ENCODE measurements at regions not wholly inside any gene's neighbourhood (a gene's known extent, or its start where the extent isn't known, plus 50 kb on each side); places are given as distances from the start of the nearest gene placed in this dataset.

- H3K4me3 ChIP-seq (ENCODE audit: low read depth, low read length): no peak overlapping the region
- no peak for TF ChIP-seq CTCF (conservative IDR thresholded peaks at IDR 0.05; ENCODE audit: low read depth, low read length)
- no peak for DNase-seq (ENCODE audit: low read depth)
These were observed 76.1 kb upstream of the FAM241A start for GRCh38 chr4:112069110-112069509.

GRCh38 chr4:112073181-112073580 is 72.1 kb upstream of the FAM241A start:
- TF ChIP-seq CTCF (conservative IDR thresholded peaks at IDR 0.05; ENCODE audit: low read depth, low read length): no peak
- no peak overlapping the region for H3K4me3 ChIP-seq (ENCODE audit: low read depth, low read length)
- DNase-seq (ENCODE audit: low read depth): no peak

GRCh38 chr4:112075129-112075753 is 70.0 kb upstream of the FAM241A start:
- DNase-seq (ENCODE audit: low read depth): no peak

GRCh38 chr4:112075906-112076305 is 69.3 kb upstream of the FAM241A start:
- DNase-seq (ENCODE audit: low read depth): no peak
- H3K4me3 ChIP-seq (ENCODE audit: low read depth, low read length): no peak overlapping the region
- TF ChIP-seq CTCF (conservative IDR thresholded peaks at IDR 0.05; ENCODE audit: low read depth, low read length): no peak

More at GRCh38 chr4:112075129-112075753, 70.0 kb upstream of the FAM241A start:
- H3K4me3 ChIP-seq (ENCODE audit: low read depth, low read length): no peak overlapping the region
- TF ChIP-seq CTCF (conservative IDR thresholded peaks at IDR 0.05; ENCODE audit: low read depth, low read length): peak; percentile 86

GRCh38 chr4:112076919-112077608 is 68.2 kb upstream of the FAM241A start:
- no peak for TF ChIP-seq CTCF (conservative IDR thresholded peaks at IDR 0.05; ENCODE audit: low read depth, low read length)
- H3K4me3 ChIP-seq (ENCODE audit: low read depth, low read length): no peak overlapping the region
- no peak for DNase-seq (ENCODE audit: low read depth)

- DNase-seq (ENCODE audit: low read depth): no peak
- no peak overlapping the region for H3K4me3 ChIP-seq (ENCODE audit: low read depth, low read length)
- TF ChIP-seq CTCF (conservative IDR thresholded peaks at IDR 0.05; ENCODE audit: low read depth, low read length): no peak
These were observed 67.5 kb upstream of the FAM241A start for GRCh38 chr4:112077743-112078142.
